Loucy (cell line): ENCODE measurements at regions not wholly inside any gene's neighbourhood (a gene's known extent, or its start where the extent isn't known, plus 50 kb on each side); places are given as distances from the start of the nearest gene placed in this dataset.

Experiments
- H2AFZ ChIP-seq: fragments of 200-600 bp; sonication (generic); 2 replicates; pipeline ENCODE4 v1.6.0; 2016; ENCODE audit warnings: antibody characterized with exemption, mild to moderate bottlenecking, low read length, moderate library complexity
- H3F3A ChIP-seq: fragments of 200-600 bp; 2 replicates; pipeline ENCODE4 v1.6.0; 2016; ENCODE audit warnings: antibody characterized with exemption, low read depth, mild to moderate bottlenecking
- H3K27me3 ChIP-seq: fragments of 200-600 bp; sonication (generic); 2 replicates; pipeline ENCODE4 v1.6.1; 2014; ENCODE audit warnings: low read length, mild to moderate bottlenecking; ENCODE audit not compliant: insufficient read depth, poor library complexity, severe bottlenecking
- H3K36me3 ChIP-seq: fragments of 200-600 bp; sonication (generic); 2 replicates; pipeline ENCODE4 v1.6.1; 2016; ENCODE audit warnings: low read length; ENCODE audit not compliant: insufficient read depth
- H3K4me1 ChIP-seq: fragments of 200-600 bp; sonication (generic); 2 replicates; pipeline ENCODE4 v1.5.1; 2014; ENCODE audit warnings: low read length, mild to moderate bottlenecking; ENCODE audit not compliant: insufficient read depth, poor library complexity, severe bottlenecking
- H3K4me2 ChIP-seq: fragments of 200-600 bp; sonication (generic); 2 replicates; pipeline ENCODE4 v1.6.0; 2014; ENCODE audit warnings: antibody characterized with exemption, low read length, low read depth, mild to moderate bottlenecking; ENCODE audit not compliant: poor library complexity, severe bottlenecking
- H3K4me3 ChIP-seq: fragments of 200-600 bp; sonication (generic); 2 replicates; pipeline ENCODE4 v1.5.1; 2014; ENCODE audit warnings: low read length, mild to moderate bottlenecking, mixed read lengths; ENCODE audit not compliant: poor library complexity, severe bottlenecking
- H3K79me2 ChIP-seq: fragments of 200-600 bp; sonication (generic); 2 replicates; pipeline ENCODE4 v1.6.1; 2014; ENCODE audit warnings: low read length; ENCODE audit not compliant: insufficient read depth
- H3K9ac ChIP-seq: fragments of 200-600 bp; sonication (generic); 2 replicates; pipeline ENCODE4 v1.6.0; 2014; ENCODE audit warnings: mild to moderate bottlenecking, low read depth, low read length, moderate library complexity; ENCODE audit not compliant: poor library complexity, severe bottlenecking
- H3K9me2 ChIP-seq: fragments of 200-600 bp; sonication (generic); replicated peaks from 2 replicates; pipeline ENCODE4 v1.6.1; 2016; ENCODE audit warnings: low read depth, low read length, mixed read lengths
- H3K9me3 ChIP-seq: fragments of 200-600 bp; sonication (generic); 2 replicates; pipeline ENCODE4 v1.6.1; 2014; ENCODE audit warnings: mild to moderate bottlenecking, antibody characterized with exemption, low read length, low read depth; ENCODE audit not compliant: insufficient read depth
- H4K20me1 ChIP-seq: fragments of 200-600 bp; sonication (generic); 2 replicates; pipeline ENCODE4 v1.6.0; 2014; ENCODE audit warnings: antibody characterized with exemption, low read length, mild to moderate bottlenecking; ENCODE audit not compliant: insufficient read depth, poor library complexity, severe bottlenecking
- EZH2phosphoT487 ChIP-seq: fragments of 200-600 bp; IDR thresholded peaks from 2 replicates; pipeline ENCODE4 v1.6.1; 2018; ENCODE audit warnings: antibody characterized with exemption, mild to moderate bottlenecking, moderate library complexity, borderline replicate concordance
- TF ChIP-seq, protein P1 (sequence below): fragments of 200-600 bp; sonication (generic); conservative IDR thresholded peaks from 2 replicates; pipeline ENCODE4 v1.5.1; 2014; ENCODE audit warnings: mild to moderate bottlenecking, antibody characterized with exemption, low read length

DNA sequence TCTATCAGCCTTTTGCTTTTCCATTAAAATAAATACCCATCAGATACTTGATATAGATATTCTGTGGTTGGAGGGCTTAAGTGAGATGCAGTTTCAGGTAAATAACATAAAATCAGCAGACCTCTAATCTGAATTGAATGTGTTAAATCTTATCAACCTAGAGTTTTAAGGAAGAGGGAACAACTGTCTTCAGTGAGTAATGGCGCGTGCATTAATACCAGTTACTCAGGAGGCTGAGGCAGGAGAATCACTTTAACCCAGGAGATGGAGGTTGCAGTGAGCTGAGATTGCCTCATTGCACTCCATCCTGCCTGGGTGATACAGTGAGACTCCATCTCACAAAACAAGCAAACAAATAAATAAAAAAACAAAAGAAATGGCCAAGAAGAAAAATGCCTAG lies 54.3 kb downstream of the FAT4 start:
- Histone ChIP-seq H4K20me1 (no peaks in the 10 kb centered on the region), H3K9ac (no peak overlapping the region), H3K27me3 (no peaks in the 10 kb centered on the region), H3K79me2 (no peaks in the 10 kb centered on the region), H3K4me3 (no peak overlapping the region), H3K4me2 (no peak overlapping the region), H2AFZ (no peak overlapping the region), H3K9me3 (no peaks in the 10 kb centered on the region), H3K4me1 (no peaks in the 10 kb centered on the region), H3K36me3 (no peaks in the 10 kb centered on the region), H3K9me2 (no peaks in the 10 kb centered on the region), H3F3A (no peaks in the 10 kb centered on the region)
- no peak for TF ChIP-seq EZH2phosphoT487
- TF ChIP-seq, protein P1, sequence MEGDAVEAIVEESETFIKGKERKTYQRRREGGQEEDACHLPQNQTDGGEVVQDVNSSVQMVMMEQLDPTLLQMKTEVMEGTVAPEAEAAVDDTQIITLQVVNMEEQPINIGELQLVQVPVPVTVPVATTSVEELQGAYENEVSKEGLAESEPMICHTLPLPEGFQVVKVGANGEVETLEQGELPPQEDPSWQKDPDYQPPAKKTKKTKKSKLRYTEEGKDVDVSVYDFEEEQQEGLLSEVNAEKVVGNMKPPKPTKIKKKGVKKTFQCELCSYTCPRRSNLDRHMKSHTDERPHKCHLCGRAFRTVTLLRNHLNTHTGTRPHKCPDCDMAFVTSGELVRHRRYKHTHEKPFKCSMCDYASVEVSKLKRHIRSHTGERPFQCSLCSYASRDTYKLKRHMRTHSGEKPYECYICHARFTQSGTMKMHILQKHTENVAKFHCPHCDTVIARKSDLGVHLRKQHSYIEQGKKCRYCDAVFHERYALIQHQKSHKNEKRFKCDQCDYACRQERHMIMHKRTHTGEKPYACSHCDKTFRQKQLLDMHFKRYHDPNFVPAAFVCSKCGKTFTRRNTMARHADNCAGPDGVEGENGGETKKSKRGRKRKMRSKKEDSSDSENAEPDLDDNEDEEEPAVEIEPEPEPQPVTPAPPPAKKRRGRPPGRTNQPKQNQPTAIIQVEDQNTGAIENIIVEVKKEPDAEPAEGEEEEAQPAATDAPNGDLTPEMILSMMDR: no peak

DNA sequence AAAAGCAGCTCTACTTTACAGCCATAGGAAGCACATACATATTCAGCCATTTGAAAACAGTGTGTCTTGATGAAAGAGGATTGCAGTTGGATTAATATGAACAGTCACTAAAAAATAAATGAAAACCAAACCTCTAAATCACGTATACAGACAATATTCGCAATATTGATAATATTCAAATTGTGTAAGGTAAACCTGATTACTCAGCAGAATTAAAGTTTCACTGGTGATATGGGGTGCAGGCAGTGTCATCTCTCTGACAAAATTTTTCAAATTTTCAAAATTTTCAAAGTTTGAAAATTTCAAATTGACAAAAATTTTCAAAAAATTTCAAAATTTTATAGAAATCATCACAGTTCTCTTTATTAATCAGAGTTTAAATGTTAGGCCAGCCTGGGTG lies 55.7 kb downstream of the FAT4 start:
- H2AFZ ChIP-seq: no peak overlapping the region
- no peaks in the 10 kb centered on the region for H3K9me3 ChIP-seq
- no peaks in the 10 kb centered on the region for H3K27me3 ChIP-seq
- TF ChIP-seq, protein P1: no peak
- TF ChIP-seq EZH2phosphoT487: no peak
- no peak overlapping the region for H3K9ac ChIP-seq
- no peaks in the 10 kb centered on the region for H3K79me2 ChIP-seq
- H3K4me3 ChIP-seq: no peak overlapping the region
- no peaks in the 10 kb centered on the region for H3K4me1 ChIP-seq
- no peaks in the 10 kb centered on the region for H3K36me3 ChIP-seq
- no peaks in the 10 kb centered on the region for H3F3A ChIP-seq
- H4K20me1 ChIP-seq: no peaks in the 10 kb centered on the region
- no peak overlapping the region for H3K4me2 ChIP-seq
- no peaks in the 10 kb centered on the region for H3K9me2 ChIP-seq

DNA sequence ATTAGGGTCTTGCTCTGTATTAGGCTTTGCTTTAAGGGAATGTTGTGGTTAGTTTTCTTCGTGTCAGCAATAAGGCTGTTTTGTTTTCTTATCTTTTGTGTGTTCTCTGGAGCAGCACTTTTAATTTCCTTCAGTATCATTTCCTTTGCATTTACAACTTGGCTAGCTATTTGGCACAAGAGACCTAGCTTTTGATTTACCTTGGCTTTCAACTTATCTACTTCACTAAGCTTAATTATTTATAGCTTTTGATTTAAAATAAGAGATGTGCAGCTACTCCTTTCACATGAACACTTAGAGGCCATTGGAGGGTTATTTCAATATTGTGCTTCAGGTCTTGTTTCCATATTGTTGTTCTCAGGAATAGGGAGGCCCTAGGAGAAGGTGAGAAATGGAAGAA lies 68.2 kb downstream of the FAT4 start:
- Histone ChIP-seq H3K9me2 (no peaks in the 10 kb centered on the region), H3K4me1 (no peaks in the 10 kb centered on the region), H3K9me3 (no peaks in the 10 kb centered on the region), H3K4me3 (no peak overlapping the region), H3K27me3 (no peaks in the 10 kb centered on the region), H3F3A (no peaks in the 10 kb centered on the region), H3K36me3 (no peaks in the 10 kb centered on the region), H3K4me2 (no peak overlapping the region), H3K9ac (no peak overlapping the region), H2AFZ (no peak overlapping the region), H3K79me2 (no peaks in the 10 kb centered on the region), H4K20me1 (no peaks in the 10 kb centered on the region)
- no peak for TF ChIP-seq EZH2phosphoT487
- TF ChIP-seq, protein P1: no peak
